IMR-90 (cell line): ENCODE measurements at regions not wholly inside any gene's neighbourhood (a gene's known extent, or its start where the extent isn't known, plus 50 kb on each side); places are given as distances from the start of the nearest gene placed in this dataset.

Experiments
- ATAC-seq: fragments of 200-7000 bp; cut with Tn5 transposase; 2 replicates; pipeline ENCODE4 v1.9.1; 2020; ENCODE audit warnings: low read depth, mild to moderate bottlenecking, moderate library complexity
- BruUV-seq: library from RNA; stranded (reverse); fragments of 400-500 nt; replicated peaks from 2 replicates; lab custom pipeline; 2021; lab: Mats Ljungman, UMichigan
- CTCF ChIA-PET: fragments of 300-600 bp; formaldehyde crosslinking; extraction: SDS; loops from one replicate; lab custom pipeline; 2021; ENCODE audit warnings: antibody characterized with exemption; lab: Yijun Ruan, JAX
- POLR2A ChIA-PET: fragments of 300-600 bp; sonication (Branson Sonifier 250); formaldehyde crosslinking; loops from one replicate; lab custom pipeline; 2022; ENCODE audit warnings: antibody characterized with exemption; ENCODE audit not compliant: unreplicated experiment; lab: Charles Lee
- DNase-seq: peaks from one replicate; pipeline ENCODE4 v3.0.0; 2013
- H2AFZ ChIP-seq: replicated peaks from 2 replicates; pipeline ENCODE3; 2013; ENCODE audit warnings: low read length, mild to moderate bottlenecking; ENCODE audit not compliant: poor library complexity
- H2AK5ac ChIP-seq: 2 replicates; pipeline ENCODE4 v1.6.1; 2013; ENCODE audit warnings: low read depth, low read length, inconsistent platforms
- H2AK9ac ChIP-seq: replicated peaks from 2 replicates; pipeline ENCODE3; 2013; ENCODE audit warnings: mild to moderate bottlenecking, low read depth, low read length, moderate library complexity; ENCODE audit not compliant: poor library complexity
- H2BK120ac ChIP-seq: 2 replicates; pipeline ENCODE4 v1.6.1; 2013; ENCODE audit warnings: low read depth, low read length, inconsistent platforms
- H2BK15ac ChIP-seq: 3 replicates; pipeline ENCODE4 v1.6.1; 2013; ENCODE audit warnings: low read depth, low read length, inconsistent platforms
- H2BK20ac ChIP-seq: 2 replicates; pipeline ENCODE4 v1.6.1; 2013; ENCODE audit warnings: low read depth, mild to moderate bottlenecking, inconsistent platforms, low read length, moderate library complexity
- H2BK5ac ChIP-seq: 2 replicates; pipeline ENCODE4 v1.6.1; 2013; ENCODE audit warnings: mild to moderate bottlenecking, low read depth, low read length, inconsistent platforms; ENCODE audit not compliant: poor library complexity, severe bottlenecking
- H3K14ac ChIP-seq: replicated peaks from 2 replicates; pipeline ENCODE4 v1.6.1; 2013; ENCODE audit warnings: low read depth, low read length, inconsistent platforms
- H3K18ac ChIP-seq: 2 replicates; pipeline ENCODE4 v1.6.1; 2013; ENCODE audit warnings: low read depth, low read length, control low read depth
- H3K23ac ChIP-seq: 2 replicates; pipeline ENCODE4 v1.6.1; 2013; ENCODE audit warnings: low read depth, low read length, inconsistent platforms
- H3K27ac ChIP-seq: 2 replicates; pipeline ENCODE4 v1.5.1; 2013; ENCODE audit warnings: mild to moderate bottlenecking, control low read depth, low read length; ENCODE audit not compliant: insufficient read depth
- H3K27me3 ChIP-seq: 2 replicates; pipeline ENCODE4 v1.6.1; 2013; ENCODE audit warnings: low read length; ENCODE audit not compliant: control insufficient read depth, insufficient read depth
- H3K36me3 ChIP-seq: 2 replicates; pipeline ENCODE4 v1.6.1; 2013; ENCODE audit warnings: low read length, mixed read lengths; ENCODE audit not compliant: control insufficient read depth, insufficient read depth
- H3K4ac ChIP-seq: 2 replicates; pipeline ENCODE4 v1.6.1; 2013; ENCODE audit warnings: low read depth, low read length, inconsistent platforms
- H3K4me1 ChIP-seq: 2 replicates; pipeline ENCODE4 v1.6.1; 2013; ENCODE audit warnings: low read length, mixed read lengths; ENCODE audit not compliant: control insufficient read depth, insufficient read depth
- H3K4me2 ChIP-seq: 2 replicates; pipeline ENCODE4 v1.6.1; 2013; ENCODE audit warnings: low read depth, mild to moderate bottlenecking, control low read depth, low read length, moderate library complexity
- H3K4me3 ChIP-seq: 2 replicates; pipeline ENCODE4 v1.5.1; 2013; ENCODE audit warnings: low read depth, mild to moderate bottlenecking, control low read depth, low read length, moderate library complexity; ENCODE audit not compliant: insufficient read depth
- H3K56ac ChIP-seq: 2 replicates; pipeline ENCODE4 v1.6.1; 2013; ENCODE audit warnings: low read length, inconsistent platforms; ENCODE audit not compliant: insufficient read depth; ENCODE audit errors: extremely low read depth
- H3K79me1 ChIP-seq, 2 experiments: 2 replicates each; pipeline ENCODE4 v1.6.1; 2013; ENCODE audit warnings: low read length in 2 of 2, inconsistent platforms in 1 of 2, low read depth in 1 of 2
- H3K9ac ChIP-seq: 2 replicates; pipeline ENCODE4 v1.6.1; 2013; ENCODE audit warnings: low read depth, low read length, control low read depth
- H3K9me1 ChIP-seq: 2 replicates; pipeline ENCODE4 v1.6.1; 2013; ENCODE audit warnings: low read length, inconsistent platforms; ENCODE audit not compliant: insufficient read depth
- H3K9me3 ChIP-seq: 2 replicates; pipeline ENCODE4 v1.6.1; 2013; ENCODE audit warnings: low read length; ENCODE audit not compliant: control insufficient read depth, insufficient read depth
- H4K20me1 ChIP-seq: 2 replicates; pipeline ENCODE4 v1.6.1; 2013; ENCODE audit warnings: low read length, inconsistent platforms; ENCODE audit not compliant: insufficient read depth
- H4K5ac ChIP-seq: 2 replicates; pipeline ENCODE4 v1.6.1; 2013; ENCODE audit warnings: mild to moderate bottlenecking, low read depth, low read length, control low read depth
- H4K8ac ChIP-seq, 2 experiments: 2 replicates each; pipeline ENCODE4 v1.6.1; 2013; ENCODE audit warnings: low read depth in 2 of 2, low read length in 2 of 2, control low read depth in 1 of 2, inconsistent platforms in 1 of 2
- H4K91ac ChIP-seq: 2 replicates; pipeline ENCODE4 v1.6.1; 2013; ENCODE audit warnings: low read depth, low read length, inconsistent platforms; ENCODE audit not compliant: insufficient read depth
- BHLHE40 ChIP-seq: fragments of 150-350 bp; IDR thresholded peaks from 2 replicates; pipeline ENCODE4 v1.6.1; 2016; ENCODE audit warnings: mild to moderate bottlenecking, low read depth, low read length
- CEBPB ChIP-seq: IDR thresholded peaks from 2 replicates; pipeline ENCODE4 v1.6.1; 2012; ENCODE audit warnings: low read depth, low read length, improper control_type of control experiment
- CHD1 ChIP-seq: IDR thresholded peaks from 2 replicates; pipeline ENCODE4 v1.6.1; 2012; ENCODE audit warnings: low read depth, low read length, improper control_type of control experiment
- NFE2L2 ChIP-seq: fragments of 150-350 bp; IDR thresholded peaks from 2 replicates; pipeline ENCODE4 v1.6.1; 2016; ENCODE audit warnings: low read depth, mild to moderate bottlenecking, low read length
- RCOR1 ChIP-seq: IDR thresholded peaks from 2 replicates; pipeline ENCODE4 v1.6.1; 2012; ENCODE audit warnings: mild to moderate bottlenecking, low read length, improper control_type of control experiment; ENCODE audit not compliant: insufficient replicate concordance
- SMC3 ChIP-seq: fragments of 150-350 bp; IDR thresholded peaks from 2 replicates; pipeline ENCODE4 v1.6.1; 2016; ENCODE audit warnings: low read depth, mild to moderate bottlenecking, antibody characterized with exemption, low read length, moderate library complexity
- WGBS, 2 experiments: methylation state at CpG; one replicate each; pipeline versions ENCODE4 v1.1.5 to v1.1.7; 2013; ENCODE audit warnings: missing lambda C conversion rate in 2 of 2; ENCODE audit not compliant: insufficient read length in 1 of 2; ENCODE audit errors: extremely low coverage in 2 of 2; 5-methylcytosine and 5-hydroxymethylcytosine counted together
- dilution Hi-C: fragments of 300-500 bp; cut with HindIII; formaldehyde crosslinking; loops from one replicate; pipeline ENCODE4 v1.14.3; 2018; ENCODE audit warnings: low sequenced_read_pairs; ENCODE audit not compliant: unreplicated experiment
- in situ Hi-C: fragments of 300-500 bp; cut with MboI; formaldehyde crosslinking; loops from 3 replicates; pipeline ENCODE4 v1.14.3; 2019; ENCODE audit warnings: low sequenced_read_pairs, inconsistent platforms, mixed read lengths
- intact Hi-C: fragments of 100-400 bp; cut with micrococcal nuclease; formaldehyde crosslinking; loops from 2 replicates; pipeline ENCODE4 v1.10.0; 2022
- TF ChIP-seq, protein P1 (sequence below): conservative IDR thresholded peaks from 2 replicates; pipeline ENCODE4 v1.5.1; 2012; ENCODE audit warnings: mild to moderate bottlenecking, low read depth, low read length, improper control_type of control experiment
- TF ChIP-seq, protein P2 (sequence below): fragments of 150-350 bp; IDR thresholded peaks from 2 replicates; pipeline ENCODE4 v1.6.1; 2016; ENCODE audit warnings: low read depth, mild to moderate bottlenecking, low read length, moderate library complexity, borderline replicate concordance

DNA sequence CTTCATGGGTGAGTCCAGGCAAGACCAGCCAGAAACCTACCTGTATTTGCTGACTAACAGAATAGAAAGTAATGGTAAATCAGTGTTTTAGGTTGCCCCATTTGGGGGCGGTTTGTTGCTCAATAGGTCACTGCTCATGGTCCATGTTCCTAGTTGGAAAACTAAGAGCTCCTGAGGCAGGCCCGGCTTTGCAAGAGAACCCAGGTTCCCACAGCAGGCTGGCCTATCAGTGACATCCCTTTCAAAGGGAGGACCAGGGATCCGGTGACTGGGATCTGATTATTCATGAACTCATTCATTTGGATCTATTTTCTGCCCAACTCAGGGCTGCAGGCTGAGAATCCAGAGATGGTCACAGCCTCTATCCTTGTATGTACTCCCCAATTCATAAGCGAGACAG, 163.9 kb downstream of the WNT7A start:
- no peak for ATAC-seq
- no peak overlapping the region for H3K56ac ChIP-seq
- no peak overlapping the region for H3K27ac ChIP-seq
- no peak overlapping the region for H2AK5ac ChIP-seq
- H4K5ac ChIP-seq = no peak overlapping the region
- H3K27me3 ChIP-seq = no peaks in the 10 kb centered on the region
- no peak overlapping the region for H4K8ac ChIP-seq
- dilution Hi-C loops = no loop called here
- no peak overlapping the region for H2BK5ac ChIP-seq
- H3K4me3 ChIP-seq = no peak overlapping the region
- no peak overlapping the region for H3K23ac ChIP-seq
- ChIA-PET POLR2A (no interaction called here), CTCF (no interaction called here)
- H3K9me1 ChIP-seq = no peaks in the 10 kb centered on the region
- H2AFZ ChIP-seq = no peak overlapping the region
- DNase-seq = no peak
- no peak overlapping the region for H3K4ac ChIP-seq
- intact Hi-C loops = no loop called here
- H3K79me1 ChIP-seq = no peaks in the 10 kb centered on the region
- no peak overlapping the region for H2BK120ac ChIP-seq
- WGBS, 2 experiments = 50% methylated on average over 1 of the region's 4 CpGs; no CpG with 5 or more reads in 1 of the 2 experiments
- peaks cover 8% of the 10 kb centered on the region; the same call in 1 of the 2 replicates for H3K9me3 ChIP-seq
- no peak overlapping the region for H2BK15ac ChIP-seq
- H4K91ac ChIP-seq = no peak overlapping the region
- in situ Hi-C loops = no loop called here
- no peak overlapping the region for H3K14ac ChIP-seq
- TF ChIP-seq BHLHE40 (no peak), CHD1 (no peak), RCOR1 (no peak), NFE2L2 (no peak), CEBPB (no peak), SMC3 (no peak)
- TF ChIP-seq, protein P1, sequence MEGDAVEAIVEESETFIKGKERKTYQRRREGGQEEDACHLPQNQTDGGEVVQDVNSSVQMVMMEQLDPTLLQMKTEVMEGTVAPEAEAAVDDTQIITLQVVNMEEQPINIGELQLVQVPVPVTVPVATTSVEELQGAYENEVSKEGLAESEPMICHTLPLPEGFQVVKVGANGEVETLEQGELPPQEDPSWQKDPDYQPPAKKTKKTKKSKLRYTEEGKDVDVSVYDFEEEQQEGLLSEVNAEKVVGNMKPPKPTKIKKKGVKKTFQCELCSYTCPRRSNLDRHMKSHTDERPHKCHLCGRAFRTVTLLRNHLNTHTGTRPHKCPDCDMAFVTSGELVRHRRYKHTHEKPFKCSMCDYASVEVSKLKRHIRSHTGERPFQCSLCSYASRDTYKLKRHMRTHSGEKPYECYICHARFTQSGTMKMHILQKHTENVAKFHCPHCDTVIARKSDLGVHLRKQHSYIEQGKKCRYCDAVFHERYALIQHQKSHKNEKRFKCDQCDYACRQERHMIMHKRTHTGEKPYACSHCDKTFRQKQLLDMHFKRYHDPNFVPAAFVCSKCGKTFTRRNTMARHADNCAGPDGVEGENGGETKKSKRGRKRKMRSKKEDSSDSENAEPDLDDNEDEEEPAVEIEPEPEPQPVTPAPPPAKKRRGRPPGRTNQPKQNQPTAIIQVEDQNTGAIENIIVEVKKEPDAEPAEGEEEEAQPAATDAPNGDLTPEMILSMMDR = no peak
- TF ChIP-seq, protein P2, sequence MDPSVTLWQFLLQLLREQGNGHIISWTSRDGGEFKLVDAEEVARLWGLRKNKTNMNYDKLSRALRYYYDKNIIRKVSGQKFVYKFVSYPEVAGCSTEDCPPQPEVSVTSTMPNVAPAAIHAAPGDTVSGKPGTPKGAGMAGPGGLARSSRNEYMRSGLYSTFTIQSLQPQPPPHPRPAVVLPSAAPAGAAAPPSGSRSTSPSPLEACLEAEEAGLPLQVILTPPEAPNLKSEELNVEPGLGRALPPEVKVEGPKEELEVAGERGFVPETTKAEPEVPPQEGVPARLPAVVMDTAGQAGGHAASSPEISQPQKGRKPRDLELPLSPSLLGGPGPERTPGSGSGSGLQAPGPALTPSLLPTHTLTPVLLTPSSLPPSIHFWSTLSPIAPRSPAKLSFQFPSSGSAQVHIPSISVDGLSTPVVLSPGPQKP = no peak
- no peak overlapping the region for H2BK20ac ChIP-seq
- no peaks in the 10 kb centered on the region for H3K4me1 ChIP-seq
- no peak overlapping the region for H3K9ac ChIP-seq
- no peak overlapping the region for H3K4me2 ChIP-seq
- no peak overlapping the region for H3K18ac ChIP-seq
- no peaks in the 10 kb centered on the region for H3K36me3 ChIP-seq
- no peak overlapping the region for H2AK9ac ChIP-seq
- H4K20me1 ChIP-seq = no peaks in the 10 kb centered on the region
- BruUV-seq = no TSS peak
